Loucy (cell line): ENCODE measurements at regions not wholly inside any gene's neighbourhood (a gene's known extent, or its start where the extent isn't known, plus 50 kb on each side); places are given as distances from the start of the nearest gene placed in this dataset.

ENCODE experiments used
- H2AFZ ChIP-seq: fragments of 200-600 bp; sonication (generic); 2 replicates; pipeline ENCODE4 v1.6.0; 2016; ENCODE audit warnings: antibody characterized with exemption, mild to moderate bottlenecking, low read length, moderate library complexity
- H3F3A ChIP-seq: fragments of 200-600 bp; 2 replicates; pipeline ENCODE4 v1.6.0; 2016; ENCODE audit warnings: antibody characterized with exemption, low read depth, mild to moderate bottlenecking
- H3K27me3 ChIP-seq: fragments of 200-600 bp; sonication (generic); 2 replicates; pipeline ENCODE4 v1.6.1; 2014; ENCODE audit warnings: low read length, mild to moderate bottlenecking; ENCODE audit not compliant: insufficient read depth, poor library complexity, severe bottlenecking
- H3K36me3 ChIP-seq: fragments of 200-600 bp; sonication (generic); 2 replicates; pipeline ENCODE4 v1.6.1; 2016; ENCODE audit warnings: low read length; ENCODE audit not compliant: insufficient read depth
- H3K4me1 ChIP-seq: fragments of 200-600 bp; sonication (generic); 2 replicates; pipeline ENCODE4 v1.5.1; 2014; ENCODE audit warnings: low read length, mild to moderate bottlenecking; ENCODE audit not compliant: insufficient read depth, poor library complexity, severe bottlenecking
- H3K4me2 ChIP-seq: fragments of 200-600 bp; sonication (generic); 2 replicates; pipeline ENCODE4 v1.6.0; 2014; ENCODE audit warnings: antibody characterized with exemption, low read length, low read depth, mild to moderate bottlenecking; ENCODE audit not compliant: poor library complexity, severe bottlenecking
- H3K4me3 ChIP-seq: fragments of 200-600 bp; sonication (generic); 2 replicates; pipeline ENCODE4 v1.5.1; 2014; ENCODE audit warnings: low read length, mild to moderate bottlenecking, mixed read lengths; ENCODE audit not compliant: poor library complexity, severe bottlenecking
- H3K79me2 ChIP-seq: fragments of 200-600 bp; sonication (generic); 2 replicates; pipeline ENCODE4 v1.6.1; 2014; ENCODE audit warnings: low read length; ENCODE audit not compliant: insufficient read depth
- H3K9ac ChIP-seq: fragments of 200-600 bp; sonication (generic); 2 replicates; pipeline ENCODE4 v1.6.0; 2014; ENCODE audit warnings: mild to moderate bottlenecking, low read depth, low read length, moderate library complexity; ENCODE audit not compliant: poor library complexity, severe bottlenecking
- H3K9me2 ChIP-seq: fragments of 200-600 bp; sonication (generic); replicated peaks from 2 replicates; pipeline ENCODE4 v1.6.1; 2016; ENCODE audit warnings: low read depth, low read length, mixed read lengths
- H3K9me3 ChIP-seq: fragments of 200-600 bp; sonication (generic); 2 replicates; pipeline ENCODE4 v1.6.1; 2014; ENCODE audit warnings: mild to moderate bottlenecking, antibody characterized with exemption, low read length, low read depth; ENCODE audit not compliant: insufficient read depth
- H4K20me1 ChIP-seq: fragments of 200-600 bp; sonication (generic); 2 replicates; pipeline ENCODE4 v1.6.0; 2014; ENCODE audit warnings: antibody characterized with exemption, low read length, mild to moderate bottlenecking; ENCODE audit not compliant: insufficient read depth, poor library complexity, severe bottlenecking
- CTCF ChIP-seq: fragments of 200-600 bp; sonication (generic); conservative IDR thresholded peaks from 2 replicates; pipeline ENCODE4 v1.5.1; 2014; ENCODE audit warnings: mild to moderate bottlenecking, antibody characterized with exemption, low read length
- EZH2phosphoT487 ChIP-seq: fragments of 200-600 bp; IDR thresholded peaks from 2 replicates; pipeline ENCODE4 v1.6.1; 2018; ENCODE audit warnings: antibody characterized with exemption, mild to moderate bottlenecking, moderate library complexity, borderline replicate concordance

- no peaks in the 10 kb centered on the region for H3K4me1 ChIP-seq
- TF ChIP-seq CTCF (no peak), EZH2phosphoT487 (no peak)
These were observed 251.3 kb downstream of the REEP3 start for GRCh38 chr10:63772491-63772890.

GRCh38 chr10:63773106-63773505, 251.9 kb downstream of the REEP3 start:
- H3K9ac ChIP-seq = no peak overlapping the region
- no peak for TF ChIP-seq EZH2phosphoT487
- H4K20me1 ChIP-seq = no peaks in the 10 kb centered on the region
- no peaks in the 10 kb centered on the region for H3K79me2 ChIP-seq
- no peak overlapping the region for H3K4me2 ChIP-seq
- H3K4me3 ChIP-seq = no peak overlapping the region
- H2AFZ ChIP-seq = no peak overlapping the region
- H3K9me2 ChIP-seq = no peaks in the 10 kb centered on the region
- H3K36me3 ChIP-seq = no peaks in the 10 kb centered on the region
- H3F3A ChIP-seq = no peaks in the 10 kb centered on the region
- no peaks in the 10 kb centered on the region for H3K27me3 ChIP-seq
- H3K9me3 ChIP-seq = no peaks in the 10 kb centered on the region
- no peaks in the 10 kb centered on the region for H3K4me1 ChIP-seq

More at GRCh38 chr10:63772491-63772890, 251.3 kb downstream of the REEP3 start:
- no peaks in the 10 kb centered on the region for H3K9me3 ChIP-seq
- no peak overlapping the region for H3K4me3 ChIP-seq
- no peak overlapping the region for H3K9ac ChIP-seq
- H4K20me1 ChIP-seq = no peaks in the 10 kb centered on the region
- H3K79me2 ChIP-seq = no peaks in the 10 kb centered on the region
- no peaks in the 10 kb centered on the region for H3K9me2 ChIP-seq
- no peak overlapping the region for H3K4me2 ChIP-seq
- no peak overlapping the region for H2AFZ ChIP-seq
- no peaks in the 10 kb centered on the region for H3K36me3 ChIP-seq
- no peaks in the 10 kb centered on the region for H3K27me3 ChIP-seq
- no peaks in the 10 kb centered on the region for H3F3A ChIP-seq

GRCh38 chr10:63773962-63774361, 252.8 kb downstream of the REEP3 start:
- Histone ChIP-seq H2AFZ (no peak overlapping the region), H3K9me3 (no peaks in the 10 kb centered on the region), H3K79me2 (no peaks in the 10 kb centered on the region), H3K36me3 (no peaks in the 10 kb centered on the region), H4K20me1 (no peaks in the 10 kb centered on the region), H3K9me2 (no peaks in the 10 kb centered on the region), H3K4me3 (no peak overlapping the region), H3K4me1 (no peaks in the 10 kb centered on the region), H3F3A (no peaks in the 10 kb centered on the region), H3K4me2 (no peak overlapping the region), H3K27me3 (no peaks in the 10 kb centered on the region), H3K9ac (no peak overlapping the region)
- no peak for TF ChIP-seq CTCF
- TF ChIP-seq EZH2phosphoT487 = no peak

- no peak overlapping the region for H3K4me2 ChIP-seq
- H4K20me1 ChIP-seq = no peaks in the 10 kb centered on the region
- H3K9me2 ChIP-seq = no peaks in the 10 kb centered on the region
- H3K9me3 ChIP-seq = no peaks in the 10 kb centered on the region
- no peaks in the 10 kb centered on the region for H3F3A ChIP-seq
- TF ChIP-seq EZH2phosphoT487 (no peak), CTCF (no peak)
- H3K4me1 ChIP-seq = no peaks in the 10 kb centered on the region
- no peak overlapping the region for H2AFZ ChIP-seq
- H3K79me2 ChIP-seq = no peaks in the 10 kb centered on the region
- H3K27me3 ChIP-seq = no peaks in the 10 kb centered on the region
- H3K4me3 ChIP-seq = no peak overlapping the region
- H3K36me3 ChIP-seq = no peaks in the 10 kb centered on the region
- no peak overlapping the region for H3K9ac ChIP-seq
These were observed 258.9 kb downstream of the REEP3 start for GRCh38 chr10:63780101-63780500.
